ENCODE measurements at regions not wholly inside any gene's neighbourhood (a gene's known extent, or its start where the extent isn't known, plus 50 kb on each side); places are given as distances from the start of the nearest gene placed in this dataset.

- no peak for DNase-seq
Observed at GRCh38 chr20:16173044-16173443, 400.2 kb downstream of the KIF16B start.

GRCh38 chr20:16171180-16171579 lies 402.1 kb downstream of the KIF16B start:
- no peak for DNase-seq

GRCh38 chr20:16170406-16170971 lies 402.8 kb downstream of the KIF16B start:
- DNase-seq: no peak

- no peak for DNase-seq
Observed at GRCh38 chr20:16167423-16168130, 405.7 kb downstream of the KIF16B start.

- no peak for DNase-seq
Observed at GRCh38 chr20:16166737-16167136, 406.5 kb downstream of the KIF16B start.

- no peak for DNase-seq
Observed at GRCh38 chr20:16158976-16159286, 414.3 kb downstream of the KIF16B start.

GRCh38 chr20:16158090-16158975 lies 414.9 kb downstream of the KIF16B start:
- no peak for DNase-seq

GRCh38 chr20:16147916-16148315 lies 425.3 kb downstream of the KIF16B start:
- no peak for DNase-seq

GRCh38 chr20:16147216-16147615 lies 426.0 kb downstream of the KIF16B start:
- no peak for DNase-seq

GRCh38 chr20:16145919-16146318 lies 427.3 kb downstream of the KIF16B start:
- no peak for DNase-seq

- no peak for DNase-seq
Observed at GRCh38 chr20:16143596-16143995, 429.7 kb downstream of the KIF16B start.

GRCh38 chr20:16135630-16136029 lies 437.6 kb downstream of the KIF16B start:
- DNase-seq: no peak

- DNase-seq: peak; percentile 6
Observed at GRCh38 chr20:16132036-16132798, 441.0 kb downstream of the KIF16B start.

GRCh38 chr20:16129411-16129810 lies 443.8 kb downstream of the KIF16B start:
- DNase-seq: no peak

- DNase-seq: no peak
Observed at GRCh38 chr20:16128538-16129106, 444.6 kb downstream of the KIF16B start.

GRCh38 chr20:16125816-16126215 lies 447.4 kb downstream of the KIF16B start:
- no peak for DNase-seq

GRCh38 chr20:16124911-16125776 lies 448.1 kb downstream of the KIF16B start:
- no peak for DNase-seq

- no peak for DNase-seq
Observed at GRCh38 chr20:16124491-16124890, 448.8 kb downstream of the KIF16B start.

- DNase-seq: no peak
Observed at GRCh38 chr20:16123623-16124022, 449.6 kb downstream of the KIF16B start.

GRCh38 chr20:16119909-16120308 lies 453.3 kb downstream of the KIF16B start:
- DNase-seq: no peak

- DNase-seq: peak; percentile 25
Observed at GRCh38 chr20:16115911-16116552, 457.2 kb downstream of the KIF16B start.
